ENCODE measurements at regions not wholly inside any gene's neighbourhood (a gene's known extent, or its start where the extent isn't known, plus 50 kb on each side); places are given as distances from the start of the nearest gene placed in this dataset.

DNA sequence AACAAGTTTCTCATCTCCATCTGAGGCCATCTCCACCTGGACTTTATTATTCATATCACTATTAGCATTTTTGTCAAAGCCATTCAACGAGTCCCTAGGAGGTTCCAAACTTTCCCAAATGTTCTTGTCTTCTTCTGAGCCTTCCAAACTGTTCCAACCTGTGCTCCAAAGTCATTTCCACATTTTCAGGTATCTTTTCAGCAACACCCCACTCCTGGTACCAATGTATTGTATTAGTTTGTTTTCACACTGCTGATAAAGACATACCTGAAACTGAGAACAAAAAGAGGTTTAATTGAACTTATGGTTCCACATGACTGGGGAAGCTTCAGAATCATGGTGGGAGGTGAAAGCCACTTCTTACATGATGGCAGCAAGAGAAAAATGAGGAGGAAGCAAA lies 385.4 kb upstream of the GATB start:
- peaks cover 4% of the 10 kb centered on the region for H3K27me3 Mint-ChIP-seq
- no peak overlapping the region for H3K9ac ChIP-seq (ENCODE audit: low read length)
- peaks cover 7% of the 10 kb centered on the region for H3K9me3 Mint-ChIP-seq (ENCODE audit: insufficient read depth)
- H3K27ac Mint-ChIP-seq = no peak overlapping the region
- ChIA-PET CTCF (no interaction called here), POLR2A (no interaction called here)
- ATAC-seq (ENCODE audit: low read depth) (no peak), DNase-seq (no peak)
- no peaks in the 10 kb centered on the region for H4K20me1 ChIP-seq (ENCODE audit: control insufficient read depth, insufficient read depth, low read length, poor library complexity, severe bottlenecking)
- H3K4me3 ChIP-seq (ENCODE audit: control extremely low read depth in 1 of 5, extremely low read depth in 1 of 5, insufficient read depth in 1 of 5, low read depth in 2 of 5, low read length in 4 of 5) = no peak overlapping the region
- no peaks in the 10 kb centered on the region for H3K79me2 ChIP-seq (ENCODE audit: control insufficient read depth, insufficient read depth, low read length)
- H3K9me3 ChIP-seq (ENCODE audit: control extremely low read depth in 1 of 3, control insufficient read depth in 2 of 3, insufficient read depth in 1 of 3, low read length in 2 of 3) = peaks cover 4 to 24% (median 13%) of the 10 kb centered on the region in 3 donors
- H2AFZ ChIP-seq (ENCODE audit: insufficient read depth, low read depth, low read length, poor library complexity, severe bottlenecking) = no peak overlapping the region
- H3K27me3 ChIP-seq (replicated peaks in 1 of 4; ENCODE audit: control extremely low read depth in 1 of 4, control insufficient read depth in 3 of 4, insufficient read depth in 4 of 4, low read length in 3 of 4) = peaks cover 0 to 4% (median 0%) of the 10 kb centered on the region in 4 experiments
- TF ChIP-seq, protein P1, sequence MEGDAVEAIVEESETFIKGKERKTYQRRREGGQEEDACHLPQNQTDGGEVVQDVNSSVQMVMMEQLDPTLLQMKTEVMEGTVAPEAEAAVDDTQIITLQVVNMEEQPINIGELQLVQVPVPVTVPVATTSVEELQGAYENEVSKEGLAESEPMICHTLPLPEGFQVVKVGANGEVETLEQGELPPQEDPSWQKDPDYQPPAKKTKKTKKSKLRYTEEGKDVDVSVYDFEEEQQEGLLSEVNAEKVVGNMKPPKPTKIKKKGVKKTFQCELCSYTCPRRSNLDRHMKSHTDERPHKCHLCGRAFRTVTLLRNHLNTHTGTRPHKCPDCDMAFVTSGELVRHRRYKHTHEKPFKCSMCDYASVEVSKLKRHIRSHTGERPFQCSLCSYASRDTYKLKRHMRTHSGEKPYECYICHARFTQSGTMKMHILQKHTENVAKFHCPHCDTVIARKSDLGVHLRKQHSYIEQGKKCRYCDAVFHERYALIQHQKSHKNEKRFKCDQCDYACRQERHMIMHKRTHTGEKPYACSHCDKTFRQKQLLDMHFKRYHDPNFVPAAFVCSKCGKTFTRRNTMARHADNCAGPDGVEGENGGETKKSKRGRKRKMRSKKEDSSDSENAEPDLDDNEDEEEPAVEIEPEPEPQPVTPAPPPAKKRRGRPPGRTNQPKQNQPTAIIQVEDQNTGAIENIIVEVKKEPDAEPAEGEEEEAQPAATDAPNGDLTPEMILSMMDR (IDR thresholded peaks at IDR 0.05) = no peak
- no peak for TF ChIP-seq EZH2 (IDR thresholded peaks at IDR 0.05; ENCODE audit: borderline replicate concordance, insufficient read depth, low read depth, low read length, poor library complexity, severe bottlenecking)
- no peaks in the 10 kb centered on the region for H3K4me1 ChIP-seq (ENCODE audit: control insufficient read depth in 2 of 2, insufficient read depth in 2 of 2, low read length in 2 of 2)
- no peak overlapping the region for H3K27ac ChIP-seq (ENCODE audit: low read length in 2 of 2)
- no peaks in the 10 kb centered on the region for H3K36me3 ChIP-seq (replicated peaks in 1 of 2; ENCODE audit: control extremely low read depth in 1 of 2, control insufficient read depth in 1 of 2, extremely low read depth in 1 of 2, insufficient read depth in 2 of 2, low read length in 1 of 2)
- WGBS (ENCODE audit: insufficient coverage) = no CpG with 5 or more reads among the region's 1 CpG
- H3K4me3 Mint-ChIP-seq = no peak overlapping the region
- no peak overlapping the region for H3K4me2 ChIP-seq (replicated peaks; ENCODE audit: low read depth, low read length, poor library complexity, severe bottlenecking)
- intact Hi-C loops (cut with micrococcal nuclease) = no loop called here
- H3K4me1 Mint-ChIP-seq = no peaks in the 10 kb centered on the region

DNA sequence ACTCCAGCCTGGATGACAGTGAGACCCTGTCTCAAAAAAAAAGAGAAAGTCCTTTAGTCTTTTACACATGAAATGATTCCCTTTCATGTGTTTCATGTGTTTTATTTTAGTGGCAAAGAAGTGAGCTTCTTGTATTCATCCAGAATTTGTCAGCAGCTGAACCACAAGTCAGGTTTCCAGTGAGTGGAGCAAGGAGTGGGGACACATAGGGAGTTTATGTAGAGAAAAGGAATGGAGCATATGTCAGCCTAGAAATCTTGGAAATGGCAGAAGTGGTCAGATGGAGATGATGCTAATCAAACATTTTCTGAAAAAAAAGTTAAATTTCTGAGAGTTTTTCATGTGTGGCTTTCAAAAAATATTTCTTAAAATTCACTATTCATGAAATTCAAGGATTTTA lies 383.0 kb upstream of the GATB start:
- CTCF ChIA-PET = interaction anchor here (0.9 kb wide), 1 partner anchor 25 kb away, joined by 3 read pairs; no protein-coding TSS in a partner anchor
- ATAC-seq (ENCODE audit: low read depth) = no peak

More for the DNA sequence above, 383.0 kb upstream of the GATB start:
- Histone ChIP-seq H3K79me2 (ENCODE audit: control insufficient read depth, insufficient read depth, low read length) (no peaks in the 10 kb centered on the region), H3K4me1 (ENCODE audit: control insufficient read depth in 2 of 2, insufficient read depth in 2 of 2, low read length in 2 of 2) (no peaks in the 10 kb centered on the region), H3K4me2 (replicated peaks; ENCODE audit: low read depth, low read length, poor library complexity, severe bottlenecking) (no peak overlapping the region), H3K9me3 (ENCODE audit: control extremely low read depth in 1 of 3, control insufficient read depth in 2 of 3, insufficient read depth in 1 of 3, low read length in 2 of 3) (peaks cover 4 to 24% (median 15%) of the 10 kb centered on the region in 3 donors), H3K9ac (ENCODE audit: low read length) (no peak overlapping the region), H4K20me1 (ENCODE audit: control insufficient read depth, insufficient read depth, low read length, poor library complexity, severe bottlenecking) (no peaks in the 10 kb centered on the region), H3K36me3 (replicated peaks in 1 of 2; ENCODE audit: control extremely low read depth in 1 of 2, control insufficient read depth in 1 of 2, extremely low read depth in 1 of 2, insufficient read depth in 2 of 2, low read length in 1 of 2) (no peaks in the 10 kb centered on the region), H2AFZ (ENCODE audit: insufficient read depth, low read depth, low read length, poor library complexity, severe bottlenecking) (no peak overlapping the region), H3K4me3 (ENCODE audit: control extremely low read depth in 1 of 5, extremely low read depth in 1 of 5, insufficient read depth in 1 of 5, low read depth in 2 of 5, low read length in 4 of 5) (no peak overlapping the region), H3K27me3 (replicated peaks in 1 of 4; ENCODE audit: control extremely low read depth in 1 of 4, control insufficient read depth in 3 of 4, insufficient read depth in 4 of 4, low read length in 3 of 4) (no peaks in the 10 kb centered on the region), H3K27ac (ENCODE audit: low read length in 2 of 2) (no peak overlapping the region)
- H3K4me3 Mint-ChIP-seq = no peak overlapping the region
- TF ChIP-seq EZH2 (IDR thresholded peaks at IDR 0.05; ENCODE audit: borderline replicate concordance, insufficient read depth, low read depth, low read length, poor library complexity, severe bottlenecking) = no peak
- TF ChIP-seq, protein P1 (IDR thresholded peaks at IDR 0.05) = no peak
- intact Hi-C loops (cut with micrococcal nuclease) = no loop called here
- H3K9me3 Mint-ChIP-seq (ENCODE audit: insufficient read depth) = peaks cover 7% of the 10 kb centered on the region
- DNase-seq = no peak
- no peaks in the 10 kb centered on the region for H3K4me1 Mint-ChIP-seq
- H3K27ac Mint-ChIP-seq = no peak overlapping the region
- POLR2A ChIA-PET = no interaction called here
- H3K27me3 Mint-ChIP-seq = peaks cover 1% of the 10 kb centered on the region

Measured in B cell (primary cell).